H9 (cell line): ENCODE measurements at regions not wholly inside any gene's neighbourhood (a gene's known extent, or its start where the extent isn't known, plus 50 kb on each side); places are given as distances from the start of the nearest gene placed in this dataset.

Experiments
- DNase-seq: peaks from one replicate; pipeline ENCODE4 v3.0.0-alpha.2; 2017
- H2AFZ ChIP-seq: one replicate; pipeline ENCODE4 v1.6.1; 2013; ENCODE audit warnings: mild to moderate bottlenecking, low read length, control low read depth, moderate library complexity
- H2AK5ac ChIP-seq: 2 replicates; pipeline ENCODE4 v1.6.1; 2013; ENCODE audit warnings: low read length, control low read depth, mixed read lengths; ENCODE audit not compliant: insufficient read length
- H2BK120ac ChIP-seq: one replicate; pipeline ENCODE4 v1.6.1; 2013; ENCODE audit warnings: low read depth, mild to moderate bottlenecking, low read length, control low read depth, inconsistent platforms; ENCODE audit not compliant: poor library complexity, severe bottlenecking
- H2BK12ac ChIP-seq: 2 replicates; pipeline ENCODE4 v1.6.1; 2013; ENCODE audit warnings: low read length, control low read depth, mixed read lengths, low read depth; ENCODE audit not compliant: insufficient read length
- H2BK15ac ChIP-seq: 2 replicates; pipeline ENCODE4 v1.6.1; 2013; ENCODE audit warnings: low read depth, low read length, control low read depth
- H2BK20ac ChIP-seq: one replicate; pipeline ENCODE4 v1.6.1; 2013; ENCODE audit warnings: low read depth, mild to moderate bottlenecking, low read length, control low read depth, inconsistent platforms; ENCODE audit not compliant: poor library complexity, severe bottlenecking
- H2BK5ac ChIP-seq: 2 replicates; pipeline ENCODE4 v1.6.1; 2013; ENCODE audit warnings: low read length, control low read depth, mixed read lengths; ENCODE audit not compliant: insufficient read length
- H3K14ac ChIP-seq: 2 replicates; pipeline ENCODE4 v1.6.1; 2013; ENCODE audit warnings: low read length, control low read depth; ENCODE audit not compliant: insufficient read depth
- H3K18ac ChIP-seq: 2 replicates; pipeline ENCODE4 v1.6.1; 2013; ENCODE audit warnings: low read depth, mild to moderate bottlenecking, mixed read lengths, low read length, control low read depth; ENCODE audit not compliant: insufficient read length
- H3K23ac ChIP-seq: 2 replicates; pipeline ENCODE4 v1.6.1; 2013; ENCODE audit warnings: low read length, control low read depth, mixed read lengths, low read depth; ENCODE audit not compliant: insufficient read length
- H3K23me2 ChIP-seq: 2 replicates; pipeline ENCODE4 v1.6.1; 2013; ENCODE audit warnings: low read depth, mild to moderate bottlenecking, mixed read lengths, low read length, control low read depth; ENCODE audit not compliant: insufficient read length, poor library complexity, severe bottlenecking
- H3K27ac ChIP-seq: 2 replicates; pipeline ENCODE4 v1.5.1; 2013; ENCODE audit warnings: low read length, control low read depth, mixed read lengths, low read depth; ENCODE audit not compliant: insufficient read length
- H3K27me3 ChIP-seq: 2 replicates; pipeline ENCODE4 v1.6.1; 2013; ENCODE audit warnings: low read length, control low read depth, inconsistent platforms; ENCODE audit not compliant: insufficient read depth
- H3K4ac ChIP-seq: 2 replicates; pipeline ENCODE4 v1.6.1; 2013; ENCODE audit warnings: low read depth, mild to moderate bottlenecking, control low read depth, inconsistent platforms, low read length, moderate library complexity
- H3K4me1 ChIP-seq: 2 replicates; pipeline ENCODE4 v1.6.1; 2013; ENCODE audit warnings: low read length, control low read depth, inconsistent platforms; ENCODE audit not compliant: insufficient read depth
- H3K4me2 ChIP-seq: 2 replicates; pipeline ENCODE4 v1.6.1; 2013; ENCODE audit warnings: low read length, control low read depth, mixed read lengths; ENCODE audit not compliant: insufficient read length, insufficient read depth
- H3K56ac ChIP-seq: 2 replicates; pipeline ENCODE4 v1.6.1; 2013; ENCODE audit warnings: low read depth, mild to moderate bottlenecking, mixed read lengths, low read length, control low read depth; ENCODE audit not compliant: insufficient read length
- H3K79me1 ChIP-seq: 2 replicates; pipeline ENCODE4 v1.6.1; 2013; ENCODE audit warnings: low read depth, mild to moderate bottlenecking, moderate library complexity, low read length, control low read depth, inconsistent platforms; ENCODE audit not compliant: insufficient read depth, poor library complexity, severe bottlenecking
- H3K79me2 ChIP-seq: 2 replicates; pipeline ENCODE4 v1.6.1; 2013; ENCODE audit warnings: low read length, control low read depth, inconsistent platforms; ENCODE audit not compliant: insufficient read depth
- H3K9ac ChIP-seq: 2 replicates; pipeline ENCODE4 v1.6.1; 2013; ENCODE audit warnings: low read length, control low read depth, mixed read lengths; ENCODE audit not compliant: insufficient read length; ENCODE audit errors: extremely low read depth
- H3K9me3 ChIP-seq: one replicate; pipeline ENCODE4 v1.6.1; 2013; ENCODE audit warnings: low read depth, low read length, inconsistent platforms; ENCODE audit not compliant: control insufficient read depth
- H3T11ph ChIP-seq: one replicate; pipeline ENCODE4 v1.6.1; 2013; ENCODE audit warnings: mild to moderate bottlenecking, low read length, control low read depth, inconsistent platforms
- H4K20me1 ChIP-seq: one replicate; pipeline ENCODE4 v1.6.1; 2013; ENCODE audit not compliant: control insufficient read depth, insufficient read length, insufficient read depth
- H4K5ac ChIP-seq: 2 replicates; pipeline ENCODE4 v1.6.1; 2013; ENCODE audit warnings: low read depth, mild to moderate bottlenecking, mixed read lengths, low read length, control low read depth; ENCODE audit not compliant: insufficient read length
- H4K8ac ChIP-seq: replicated peaks from 2 replicates; pipeline ENCODE4 v1.6.1; 2013; ENCODE audit warnings: low read length, control low read depth, mixed read lengths, low read depth; ENCODE audit not compliant: insufficient read length
- H4K91ac ChIP-seq: 2 replicates; pipeline ENCODE4 v1.6.1; 2013; ENCODE audit warnings: low read depth, mild to moderate bottlenecking, moderate library complexity, mixed read lengths, low read length, control low read depth; ENCODE audit not compliant: insufficient read length
- H3K27ac Mint-ChIP-seq, 3 experiments: 2 replicates in 2 of 3; 3 replicates in 1 of 3; pipeline ENCODE4 v1.8.0; 2020 to 2021; ENCODE audit warnings: mixed read lengths in 3 of 3, mild to moderate bottlenecking in 1 of 3, moderate library complexity in 1 of 3
- H3K27me3 Mint-ChIP-seq: 2 replicates; pipeline ENCODE4 v1.8.0; 2021; ENCODE audit warnings: low read depth, mild to moderate bottlenecking, moderate library complexity, mixed read lengths
- H3K36me3 Mint-ChIP-seq, 3 experiments: 2 replicates in 2 of 3; 3 replicates in 1 of 3; pipeline ENCODE4 v1.8.0; 2020 to 2021; ENCODE audit warnings: low read depth in 3 of 3, mixed read lengths in 3 of 3; ENCODE audit not compliant: insufficient read depth in 1 of 3
- H3K4me1 Mint-ChIP-seq, 2 experiments: 2 replicates each; pipeline ENCODE4 v1.8.0; 2020; ENCODE audit warnings: mixed read lengths in 2 of 2
- H3K4me3 Mint-ChIP-seq, 2 experiments: 2 replicates in 1 of 2; 3 replicates in 1 of 2; pipeline ENCODE4 v1.8.0; 2020 to 2021; ENCODE audit warnings: mild to moderate bottlenecking in 2 of 2, mixed read lengths in 2 of 2, moderate library complexity in 1 of 2
- H3K9me3 Mint-ChIP-seq, 2 experiments: 2 replicates in 1 of 2; 3 replicates in 1 of 2; pipeline ENCODE4 v1.8.0; 2020; ENCODE audit warnings: mild to moderate bottlenecking in 2 of 2, mixed read lengths in 2 of 2, moderate library complexity in 1 of 2
- WGBS: extraction: QIAGEN DNeasy Blood & Tissue Kit; methylation state at CpG from one replicate; pipeline ENCODE4 v1.1.7; 2013; ENCODE audit warnings: missing lambda C conversion rate, low lambda C conversion rate, mixed read lengths; ENCODE audit not compliant: insufficient read length; ENCODE audit errors: extremely low coverage; 5-methylcytosine and 5-hydroxymethylcytosine counted together
- TF ChIP-seq, protein P1 (sequence below): fragments of 200-600 bp; sonication (generic); conservative IDR thresholded peaks from 3 replicates; pipeline ENCODE4 v1.8.0; 2021; ENCODE audit warnings: antibody characterized with exemption, mild to moderate bottlenecking

DNA sequence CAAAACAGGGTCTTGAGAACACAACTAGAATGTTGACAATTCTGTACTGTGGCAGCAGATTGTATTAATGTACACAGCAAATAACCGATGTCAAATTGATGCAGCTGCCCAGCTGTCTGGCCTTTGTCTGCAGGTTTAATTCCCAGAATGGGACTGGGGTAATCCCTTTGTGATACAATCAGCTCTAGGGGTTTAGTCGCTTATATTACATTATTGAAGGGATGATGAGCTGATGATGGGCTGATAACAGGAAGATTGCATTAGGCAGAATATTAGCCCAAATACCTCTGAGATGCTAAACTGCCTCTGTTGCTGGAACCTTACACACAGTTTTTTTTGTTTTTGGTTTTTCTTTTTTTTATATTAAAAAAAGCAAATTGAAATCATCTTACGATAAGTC, 265.0 kb downstream of the RBM26 start:
- H2AFZ ChIP-seq: no peak overlapping the region
- no peak overlapping the region for H3K4ac ChIP-seq
- Mint-ChIP-seq H3K27me3 (no peaks in the 10 kb centered on the region), H3K36me3 (no peaks in the 10 kb centered on the region), H3K4me3 (no peak overlapping the region), H3K4me1 (0 out of 4 replicates have a peak, but pooled peaks cover 0 to 2% of the 10 kb centered on the region in 2 experiments), H3K9me3 (peaks cover 2 to 4% of the 10 kb centered on the region in 2 experiments; a peak in 1 of 5 replicates), H3K27ac (no peak overlapping the region)
- TF ChIP-seq, protein P1, sequence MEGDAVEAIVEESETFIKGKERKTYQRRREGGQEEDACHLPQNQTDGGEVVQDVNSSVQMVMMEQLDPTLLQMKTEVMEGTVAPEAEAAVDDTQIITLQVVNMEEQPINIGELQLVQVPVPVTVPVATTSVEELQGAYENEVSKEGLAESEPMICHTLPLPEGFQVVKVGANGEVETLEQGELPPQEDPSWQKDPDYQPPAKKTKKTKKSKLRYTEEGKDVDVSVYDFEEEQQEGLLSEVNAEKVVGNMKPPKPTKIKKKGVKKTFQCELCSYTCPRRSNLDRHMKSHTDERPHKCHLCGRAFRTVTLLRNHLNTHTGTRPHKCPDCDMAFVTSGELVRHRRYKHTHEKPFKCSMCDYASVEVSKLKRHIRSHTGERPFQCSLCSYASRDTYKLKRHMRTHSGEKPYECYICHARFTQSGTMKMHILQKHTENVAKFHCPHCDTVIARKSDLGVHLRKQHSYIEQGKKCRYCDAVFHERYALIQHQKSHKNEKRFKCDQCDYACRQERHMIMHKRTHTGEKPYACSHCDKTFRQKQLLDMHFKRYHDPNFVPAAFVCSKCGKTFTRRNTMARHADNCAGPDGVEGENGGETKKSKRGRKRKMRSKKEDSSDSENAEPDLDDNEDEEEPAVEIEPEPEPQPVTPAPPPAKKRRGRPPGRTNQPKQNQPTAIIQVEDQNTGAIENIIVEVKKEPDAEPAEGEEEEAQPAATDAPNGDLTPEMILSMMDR: no peak
- H2BK20ac ChIP-seq: no peak overlapping the region
- H3K56ac ChIP-seq: no peak overlapping the region
- H4K91ac ChIP-seq: no peak overlapping the region
- H2BK120ac ChIP-seq: no peak overlapping the region
- no peak overlapping the region for H3K18ac ChIP-seq
- no peak overlapping the region for H4K5ac ChIP-seq
- H3K4me2 ChIP-seq: no peak overlapping the region
- H3K23ac ChIP-seq: no peak overlapping the region
- no peak overlapping the region for H2AK5ac ChIP-seq
- H4K20me1 ChIP-seq: no peaks in the 10 kb centered on the region
- no peaks in the 10 kb centered on the region for H3K79me2 ChIP-seq
- H4K8ac ChIP-seq: no peak overlapping the region
- no peaks in the 10 kb centered on the region for H3K27me3 ChIP-seq
- no peak overlapping the region for H2BK5ac ChIP-seq
- DNase-seq: no peak
- no peaks in the 10 kb centered on the region for H3K9me3 ChIP-seq
- H3K9ac ChIP-seq: no peak overlapping the region
- no peak overlapping the region for H2BK15ac ChIP-seq
- no peak overlapping the region for H2BK12ac ChIP-seq
- no peaks in the 10 kb centered on the region for H3K4me1 ChIP-seq
- H3K79me1 ChIP-seq: no peaks in the 10 kb centered on the region
- no peaks in the 10 kb centered on the region for H3K23me2 ChIP-seq
- no CpG with 5 or more reads among the region's 3 CpGs for WGBS
- no peak overlapping the region for H3K14ac ChIP-seq
- no peak overlapping the region for H3T11ph ChIP-seq
- no peak overlapping the region for H3K27ac ChIP-seq
